GM19397 (cell line): ENCODE measurements at regions not wholly inside any gene's neighbourhood (a gene's known extent, or its start where the extent isn't known, plus 50 kb on each side); places are given as distances from the start of the nearest gene placed in this dataset.

Experiments used
- ATAC-seq: cut with Tn5 transposase; IDR thresholded peaks from one replicate; pipeline ENCODE4 v1.9.1; 2021; ENCODE audit warnings: mild to moderate bottlenecking, moderate library complexity; ENCODE audit not compliant: unreplicated experiment

GRCh38 chr10:128312250-128312649 is 186.0 kb upstream of the MKI67 start:
- ATAC-seq = no peak

GRCh38 chr10:128314686-128315085 is 188.5 kb upstream of the MKI67 start:
- no peak for ATAC-seq

GRCh38 chr10:128316121-128316726 is 190.0 kb upstream of the MKI67 start:
- ATAC-seq = no peak

- no peak for ATAC-seq
Observed at GRCh38 chr10:128316925-128317324, 190.7 kb upstream of the MKI67 start.

GRCh38 chr10:128318366-128318765 is 192.1 kb upstream of the MKI67 start:
- ATAC-seq = no peak

GRCh38 chr10:128318913-128319312 is 192.7 kb upstream of the MKI67 start:
- no peak for ATAC-seq

- ATAC-seq = no peak
Observed at GRCh38 chr10:128322106-128322505, 195.9 kb upstream of the MKI67 start.

- ATAC-seq = no peak
Observed at GRCh38 chr10:128322950-128323349, 196.7 kb upstream of the MKI67 start.

GRCh38 chr10:128324058-128324827 is 198.0 kb upstream of the MKI67 start:
- no peak for ATAC-seq

- no peak for ATAC-seq
Observed at GRCh38 chr10:128325788-128326187, 199.6 kb upstream of the MKI67 start.

GRCh38 chr10:128326251-128326650 is 200.0 kb upstream of the MKI67 start:
- no peak for ATAC-seq

- no peak for ATAC-seq
Observed at GRCh38 chr10:128326851-128327250, 200.6 kb upstream of the MKI67 start.

GRCh38 chr10:128336401-128336800 is 210.2 kb upstream of the MKI67 start:
- no peak for ATAC-seq

- ATAC-seq = no peak
Observed at GRCh38 chr10:128337860-128338378, 211.7 kb upstream of the MKI67 start.

- no peak for ATAC-seq
Observed at GRCh38 chr10:128338951-128339350, 212.7 kb upstream of the MKI67 start.

- ATAC-seq = no peak
Observed at GRCh38 chr10:128339753-128340152, 213.5 kb upstream of the MKI67 start.

GRCh38 chr10:128345353-128345752 is 219.1 kb upstream of the MKI67 start:
- no peak for ATAC-seq

GRCh38 chr10:128360783-128361182 is 234.6 kb upstream of the MKI67 start:
- ATAC-seq = no peak

- ATAC-seq = no peak
Observed at GRCh38 chr10:128361487-128361886, 235.3 kb upstream of the MKI67 start.

GRCh38 chr10:128362514-128362913 is 236.3 kb upstream of the MKI67 start:
- no peak for ATAC-seq

- ATAC-seq = no peak
Observed at GRCh38 chr10:128364631-128365030, 238.4 kb upstream of the MKI67 start.

- ATAC-seq = no peak
Observed at GRCh38 chr10:128365156-128365725, 239.0 kb upstream of the MKI67 start.
